Cardiac muscle cell (in vitro differentiated cells and primary cell): ENCODE measurements at regions not wholly inside any gene's neighbourhood (a gene's known extent, or its start where the extent isn't known, plus 50 kb on each side); places are given as distances from the start of the nearest gene placed in this dataset.

Experiments
- DNase-seq, 2 donors: peaks; one replicate each; pipeline versions ENCODE4 v3.0.0 to v3.0.0-alpha.2; 2010 to 2017; ENCODE audit warnings: low read depth in 1 of 2, low spot score in 1 of 2
- H3K27ac ChIP-seq: fragments of 200-600 bp; sonication (generic); 2 replicates; pipeline ENCODE4 v1.5.1; 2016
- H3K27me3 ChIP-seq: fragments of 200-600 bp; sonication (generic); 2 replicates; pipeline ENCODE4 v1.6.0; 2016; ENCODE audit warnings: control low read depth
- H3K36me3 ChIP-seq: fragments of 200-600 bp; sonication (generic); 2 replicates; pipeline ENCODE4 v1.5.1; 2016; ENCODE audit warnings: control low read depth
- H3K4me1 ChIP-seq: fragments of 200-600 bp; sonication (generic); 2 replicates; pipeline ENCODE4 v1.8.1; 2017; ENCODE audit warnings: low read depth, mild to moderate bottlenecking, mixed run types
- H3K4me3 ChIP-seq: fragments of 200-600 bp; sonication (generic); 2 replicates; pipeline ENCODE4 v1.5.1; 2016; ENCODE audit warnings: mild to moderate bottlenecking
- H3K9me3 ChIP-seq: fragments of 200-600 bp; sonication (generic); 2 replicates; pipeline ENCODE4 v1.5.1; 2017; ENCODE audit warnings: low read depth, mild to moderate bottlenecking, control low read depth
- CTCF ChIP-seq: IDR thresholded peaks from 2 replicates; pipeline ENCODE4 v1.5.1; 2012; ENCODE audit warnings: low read depth, mild to moderate bottlenecking, low read length

- TF ChIP-seq CTCF: no peak
- Histone ChIP-seq H3K27me3 (no peaks in the 10 kb centered on the region), H3K27ac (no peak overlapping the region), H3K4me3 (no peak overlapping the region), H3K9me3 (no peaks in the 10 kb centered on the region), H3K36me3 (no peaks in the 10 kb centered on the region), H3K4me1 (no peaks in the 10 kb centered on the region)
- peak in 1 of 2 donors; percentile 15 for DNase-seq
These were observed 100.7 kb upstream of the OBI1 start for GRCh38 chr13:78759704-78760103.

- no peak overlapping the region for H3K27ac ChIP-seq
- no peak for DNase-seq
- no peaks in the 10 kb centered on the region for H3K4me1 ChIP-seq
- H3K4me3 ChIP-seq: no peak overlapping the region
- no peaks in the 10 kb centered on the region for H3K9me3 ChIP-seq
- no peaks in the 10 kb centered on the region for H3K36me3 ChIP-seq
- no peak for TF ChIP-seq CTCF
- no peaks in the 10 kb centered on the region for H3K27me3 ChIP-seq
These were observed 99.6 kb upstream of the OBI1 start for GRCh38 chr13:78758549-78758948.

- Histone ChIP-seq H3K36me3 (no peaks in the 10 kb centered on the region), H3K9me3 (no peaks in the 10 kb centered on the region), H3K27me3 (no peaks in the 10 kb centered on the region), H3K4me1 (no peaks in the 10 kb centered on the region), H3K4me3 (no peak overlapping the region), H3K27ac (no peak overlapping the region)
- DNase-seq: no peak
- TF ChIP-seq CTCF: no peak
These were observed 94.5 kb upstream of the OBI1 start for GRCh38 chr13:78753435-78753834.

- no peaks in the 10 kb centered on the region for H3K4me1 ChIP-seq
- H3K27me3 ChIP-seq: no peaks in the 10 kb centered on the region
- TF ChIP-seq CTCF: no peak
- H3K4me3 ChIP-seq: no peak overlapping the region
- no peaks in the 10 kb centered on the region for H3K9me3 ChIP-seq
- DNase-seq: no peak
- no peaks in the 10 kb centered on the region for H3K36me3 ChIP-seq
- no peak overlapping the region for H3K27ac ChIP-seq
These were observed 91.8 kb upstream of the OBI1 start for GRCh38 chr13:78750735-78751134.

GRCh38 chr13:78743973-78744372 lies 85.0 kb upstream of the OBI1 start:
- Histone ChIP-seq H3K36me3 (no peaks in the 10 kb centered on the region), H3K9me3 (no peaks in the 10 kb centered on the region), H3K27ac (no peak overlapping the region), H3K27me3 (no peaks in the 10 kb centered on the region), H3K4me1 (no peaks in the 10 kb centered on the region), H3K4me3 (no peak overlapping the region)
- no peak for TF ChIP-seq CTCF
- no peak for DNase-seq

GRCh38 chr13:78742659-78743058 lies 83.7 kb upstream of the OBI1 start:
- Histone ChIP-seq H3K27me3 (no peaks in the 10 kb centered on the region), H3K9me3 (no peaks in the 10 kb centered on the region), H3K4me1 (no peaks in the 10 kb centered on the region), H3K36me3 (no peaks in the 10 kb centered on the region), H3K4me3 (no peak overlapping the region), H3K27ac (no peak overlapping the region)
- no peak for TF ChIP-seq CTCF
- DNase-seq: peak in 1 of 2 donors; percentile 24
